ENCODE measurements at regions not wholly inside any gene's neighbourhood (a gene's known extent, or its start where the extent isn't known, plus 50 kb on each side); places are given as distances from the start of the nearest gene placed in this dataset.

- DNase-seq = no peak
Measured at GRCh38 chr3:46112984-46113383, 85.7 kb upstream of the XCR1 start.

GRCh38 chr3:46112296-46112695 lies 85.0 kb upstream of the XCR1 start:
- DNase-seq = no peak

- no peak for DNase-seq
Measured at GRCh38 chr3:46110701-46111493, 83.6 kb upstream of the XCR1 start.

- no peak for DNase-seq
Measured at GRCh38 chr3:46107682-46108081, 80.4 kb upstream of the XCR1 start.

GRCh38 chr3:46105306-46105919 lies 78.1 kb upstream of the XCR1 start:
- DNase-seq = no peak

- DNase-seq = no peak
Measured at GRCh38 chr3:46104706-46105105, 77.4 kb upstream of the XCR1 start.

GRCh38 chr3:46102780-46103130 lies 75.5 kb upstream of the XCR1 start:
- DNase-seq = no peak

- DNase-seq = no peak
Measured at GRCh38 chr3:46102059-46102779, 74.9 kb upstream of the XCR1 start.

GRCh38 chr3:46100812-46101211 lies 73.5 kb upstream of the XCR1 start:
- DNase-seq = no peak

- DNase-seq = no peak
Measured at GRCh38 chr3:46098319-46098761, 71.1 kb upstream of the XCR1 start.

GRCh38 chr3:46097691-46098241 lies 70.5 kb upstream of the XCR1 start:
- no peak for DNase-seq

- DNase-seq = no peak
Measured at GRCh38 chr3:46096781-46097180, 69.5 kb upstream of the XCR1 start.

- no peak for DNase-seq
Measured at GRCh38 chr3:46096336-46096735, 69.1 kb upstream of the XCR1 start.

GRCh38 chr3:46095307-46095706 lies 68.0 kb upstream of the XCR1 start:
- DNase-seq = no peak

GRCh38 chr3:46094506-46094905 lies 67.2 kb upstream of the XCR1 start:
- no peak for DNase-seq

- DNase-seq = no peak
Measured at GRCh38 chr3:46093966-46094365, 66.7 kb upstream of the XCR1 start.

- DNase-seq = no peak
Measured at GRCh38 chr3:46093327-46093942, 66.2 kb upstream of the XCR1 start.

GRCh38 chr3:46092702-46093080 lies 65.4 kb upstream of the XCR1 start:
- no peak for DNase-seq

- DNase-seq = no peak
Measured at GRCh38 chr3:46091741-46092701, 64.7 kb upstream of the XCR1 start.

GRCh38 chr3:46091046-46091445 lies 63.8 kb upstream of the XCR1 start:
- no peak for DNase-seq

- no peak for DNase-seq
Measured at GRCh38 chr3:46090161-46090591, 62.9 kb upstream of the XCR1 start.

All from DMS79 (cell line).